ENCODE measurements at regions not wholly inside any gene's neighbourhood (a gene's known extent, or its start where the extent isn't known, plus 50 kb on each side); places are given as distances from the start of the nearest gene placed in this dataset.

GRCh38 chr1:68963353-68963752 is 466.5 kb upstream of the DEPDC1 start:
- no peak overlapping the region for H3K27ac ChIP-seq (ENCODE audit: low read depth, low read length)
- no peak overlapping the region for H3K9ac ChIP-seq (ENCODE audit: low read length)
- DNase-seq = no peak
- no peaks in the 10 kb centered on the region for H3K9me3 ChIP-seq (ENCODE audit: insufficient read depth, low read depth, low read length)
- H4K8ac ChIP-seq (ENCODE audit: low read depth, low read length) = no peak overlapping the region
- no peak overlapping the region for H2BK120ac ChIP-seq (ENCODE audit: insufficient read depth, low read length, poor library complexity)
- H2BK5ac ChIP-seq (ENCODE audit: low read depth, low read length, poor library complexity) = no peak overlapping the region
- H3K4me2 ChIP-seq (ENCODE audit: low read length) = no peak overlapping the region
- H3K18ac ChIP-seq (ENCODE audit: low read length) = no peak overlapping the region
- H2AFZ ChIP-seq (ENCODE audit: insufficient read depth, low read length, poor library complexity) = no peak overlapping the region
- no peak overlapping the region for H4K12ac ChIP-seq (ENCODE audit: low read depth, low read length)
- H3K27me3 ChIP-seq (ENCODE audit: insufficient read depth, low read length) = no peaks in the 10 kb centered on the region
- no peak overlapping the region for H3K14ac ChIP-seq (ENCODE audit: low read length)
- no peak overlapping the region for H3K4ac ChIP-seq (ENCODE audit: low read depth, low read length)
- H4K91ac ChIP-seq (ENCODE audit: low read depth, low read length) = no peak overlapping the region
- H2BK12ac ChIP-seq (ENCODE audit: low read length) = no peak overlapping the region
- H3K79me2 ChIP-seq (ENCODE audit: control insufficient read depth, insufficient read depth, low read length, poor library complexity) = no peaks in the 10 kb centered on the region
- H3K4me3 ChIP-seq (ENCODE audit: low read depth, low read length) = no peak overlapping the region
- WGBS (ENCODE audit: extremely low coverage, insufficient coverage, insufficient read length) = no CpG with 5 or more reads among the region's 3 CpGs
- H3K79me1 ChIP-seq (ENCODE audit: low read length) = no peaks in the 10 kb centered on the region
- no peaks in the 10 kb centered on the region for H3K4me1 ChIP-seq (ENCODE audit: control insufficient read depth in 1 of 2, insufficient read depth in 2 of 2, low read length in 2 of 2)
- H3K36me3 ChIP-seq (ENCODE audit: control insufficient read depth in 1 of 2, insufficient read depth in 2 of 2, low read length in 2 of 2) = no peaks in the 10 kb centered on the region
- no peak overlapping the region for H2AK5ac ChIP-seq (ENCODE audit: low read length)
- no peak overlapping the region for H3K23ac ChIP-seq (ENCODE audit: low read length)

DNA sequence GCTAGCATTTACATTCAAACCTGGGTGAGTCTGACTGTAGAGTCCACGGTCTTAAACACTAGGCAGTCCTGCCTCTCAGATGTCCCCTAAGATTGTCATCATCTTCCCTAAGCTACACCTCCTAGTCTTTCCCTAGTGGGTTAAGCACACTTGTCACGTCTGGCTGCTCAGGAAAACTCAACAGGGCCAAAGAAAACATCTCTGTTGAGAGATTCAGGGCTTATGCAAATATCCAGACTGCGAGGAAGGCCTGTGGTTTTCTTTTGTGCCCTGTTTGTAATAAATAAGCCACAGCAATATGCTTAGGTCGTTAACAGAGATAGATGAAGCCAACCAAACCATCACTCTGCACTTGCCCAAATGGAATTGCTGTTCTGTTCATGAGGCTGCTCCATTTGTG is 472.6 kb upstream of the DEPDC1 start:
- Histone ChIP-seq H3K27ac (ENCODE audit: low read depth, low read length) (no peak overlapping the region), H2BK5ac (ENCODE audit: low read depth, low read length, poor library complexity) (no peak overlapping the region), H3K9me3 (ENCODE audit: insufficient read depth, low read depth, low read length) (peaks cover 2% of the 10 kb centered on the region), H3K27me3 (ENCODE audit: insufficient read depth, low read length) (no peaks in the 10 kb centered on the region), H4K12ac (ENCODE audit: low read depth, low read length) (no peak overlapping the region), H3K4me3 (ENCODE audit: low read depth, low read length) (no peak overlapping the region), H2AFZ (ENCODE audit: insufficient read depth, low read length, poor library complexity) (no peak overlapping the region), H2AK5ac (ENCODE audit: low read length) (no peak overlapping the region), H2BK12ac (ENCODE audit: low read length) (no peak overlapping the region), H3K9ac (ENCODE audit: low read length) (no peak overlapping the region), H3K14ac (ENCODE audit: low read length) (no peak overlapping the region), H3K4ac (ENCODE audit: low read depth, low read length) (no peak overlapping the region), H4K8ac (ENCODE audit: low read depth, low read length) (no peak overlapping the region), H3K4me1 (ENCODE audit: control insufficient read depth in 1 of 2, insufficient read depth in 2 of 2, low read length in 2 of 2) (peaks cover 0 to under 1% of the 10 kb centered on the region in 2 experiments), H3K79me2 (ENCODE audit: control insufficient read depth, insufficient read depth, low read length, poor library complexity) (no peaks in the 10 kb centered on the region), H3K23ac (ENCODE audit: low read length) (no peak overlapping the region), H3K79me1 (ENCODE audit: low read length) (no peaks in the 10 kb centered on the region), H2BK120ac (ENCODE audit: insufficient read depth, low read length, poor library complexity) (no peak overlapping the region), H3K4me2 (ENCODE audit: low read length) (no peak overlapping the region), H3K18ac (ENCODE audit: low read length) (no peak overlapping the region), H4K91ac (ENCODE audit: low read depth, low read length) (no peak overlapping the region), H3K36me3 (ENCODE audit: control insufficient read depth in 1 of 2, insufficient read depth in 2 of 2, low read length in 2 of 2) (no peaks in the 10 kb centered on the region)
- no peak for DNase-seq
- WGBS (ENCODE audit: extremely low coverage, insufficient coverage, insufficient read length) = no CpG with 5 or more reads among the region's 4 CpGs

DNA sequence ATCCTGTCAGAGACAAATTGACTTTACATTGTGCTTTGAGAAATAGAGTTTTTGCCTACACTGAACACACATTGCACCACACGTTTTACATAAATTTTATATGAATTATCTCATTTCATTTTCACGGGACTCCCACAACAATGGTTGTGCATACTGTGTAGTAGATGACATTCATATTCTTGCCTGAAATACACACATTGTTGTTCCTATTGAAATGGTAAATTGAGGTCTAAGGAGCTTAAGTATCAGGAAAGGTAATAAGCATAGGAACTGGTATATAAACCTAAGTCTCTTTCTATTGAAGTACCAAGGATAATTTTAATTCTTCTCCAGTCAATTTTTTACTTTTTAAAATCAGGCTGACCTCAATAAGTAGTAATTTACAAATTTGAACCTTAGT is 473.7 kb upstream of the DEPDC1 start:
- Histone ChIP-seq H3K27me3 (ENCODE audit: insufficient read depth, low read length) (no peaks in the 10 kb centered on the region), H3K18ac (ENCODE audit: low read length) (no peak overlapping the region), H2BK120ac (ENCODE audit: insufficient read depth, low read length, poor library complexity) (no peak overlapping the region), H3K4me2 (ENCODE audit: low read length) (no peak overlapping the region), H3K23ac (ENCODE audit: low read length) (no peak overlapping the region), H3K36me3 (ENCODE audit: control insufficient read depth in 1 of 2, insufficient read depth in 2 of 2, low read length in 2 of 2) (no peaks in the 10 kb centered on the region), H3K14ac (ENCODE audit: low read length) (no peak overlapping the region), H3K79me2 (ENCODE audit: control insufficient read depth, insufficient read depth, low read length, poor library complexity) (no peaks in the 10 kb centered on the region), H4K8ac (ENCODE audit: low read depth, low read length) (no peak overlapping the region), H3K9ac (ENCODE audit: low read length) (no peak overlapping the region), H2BK12ac (ENCODE audit: low read length) (no peak overlapping the region), H4K12ac (ENCODE audit: low read depth, low read length) (no peak overlapping the region), H3K9me3 (ENCODE audit: insufficient read depth, low read depth, low read length) (peaks cover 2% of the 10 kb centered on the region), H2BK5ac (ENCODE audit: low read depth, low read length, poor library complexity) (no peak overlapping the region), H3K4me1 (ENCODE audit: control insufficient read depth in 1 of 2, insufficient read depth in 2 of 2, low read length in 2 of 2) (peaks cover 0 to 2% of the 10 kb centered on the region in 2 experiments), H3K4ac (ENCODE audit: low read depth, low read length) (no peak overlapping the region), H2AK5ac (ENCODE audit: low read length) (no peak overlapping the region), H3K4me3 (ENCODE audit: low read depth, low read length) (no peak overlapping the region), H4K91ac (ENCODE audit: low read depth, low read length) (no peak overlapping the region), H2AFZ (ENCODE audit: insufficient read depth, low read length, poor library complexity) (no peak overlapping the region), H3K27ac (ENCODE audit: low read depth, low read length) (no peak overlapping the region), H3K79me1 (ENCODE audit: low read length) (no peaks in the 10 kb centered on the region)
- WGBS (ENCODE audit: extremely low coverage, insufficient coverage, insufficient read length) = no CpG with 5 or more reads among the region's 2 CpGs
- no peak for DNase-seq

DNA sequence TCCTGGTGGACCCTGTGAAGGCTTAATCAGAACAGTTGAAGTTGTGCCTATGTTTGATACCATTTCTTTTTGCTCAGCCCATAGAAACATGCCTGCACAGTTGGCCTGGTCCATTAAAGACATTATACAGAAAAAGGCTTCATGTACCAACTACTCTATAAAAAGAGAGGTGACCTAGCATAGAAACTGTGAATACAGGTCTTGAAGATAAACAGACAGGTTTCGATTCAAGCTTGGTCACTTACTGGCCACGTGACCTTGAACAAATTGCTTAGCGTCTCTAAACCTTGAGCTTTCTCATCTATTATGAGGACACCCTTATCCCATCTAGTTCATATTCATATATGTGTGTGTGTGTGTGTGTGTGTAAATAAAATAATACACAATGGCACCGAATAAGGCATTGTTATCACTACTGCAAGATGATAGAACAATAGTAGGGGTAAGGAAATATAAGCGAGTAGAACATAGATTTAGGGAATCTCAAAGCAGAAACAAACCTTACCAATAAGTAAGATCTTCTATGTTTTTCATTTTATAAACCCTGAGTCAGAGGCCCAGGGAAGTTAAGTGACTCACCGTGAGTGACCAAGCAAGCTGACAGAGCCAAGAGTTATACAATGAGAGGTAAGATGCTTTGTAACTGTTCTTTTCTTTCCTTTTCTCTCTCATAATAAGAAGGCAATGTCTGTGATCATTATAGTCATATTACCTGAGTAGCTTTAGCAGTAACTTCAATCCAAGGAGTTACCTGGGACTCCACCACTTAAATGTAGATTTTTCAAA is 476.8 kb upstream of the DEPDC1 start:
- Histone ChIP-seq H3K4me1 (ENCODE audit: control insufficient read depth in 1 of 2, insufficient read depth in 2 of 2, low read length in 2 of 2) (peaks cover 0 to 2% of the 10 kb centered on the region in 2 experiments), H3K79me1 (ENCODE audit: low read length) (no peaks in the 10 kb centered on the region), H3K9ac (ENCODE audit: low read length) (no peak overlapping the region), H3K27ac (ENCODE audit: low read depth, low read length) (no peak overlapping the region), H4K12ac (ENCODE audit: low read depth, low read length) (no peak overlapping the region), H2BK120ac (ENCODE audit: insufficient read depth, low read length, poor library complexity) (no peak overlapping the region), H4K91ac (ENCODE audit: low read depth, low read length) (no peak overlapping the region), H2AK5ac (ENCODE audit: low read length) (no peak overlapping the region), H2BK5ac (ENCODE audit: low read depth, low read length, poor library complexity) (no peak overlapping the region), H3K4me3 (ENCODE audit: low read depth, low read length) (no peak overlapping the region), H2AFZ (ENCODE audit: insufficient read depth, low read length, poor library complexity) (no peak overlapping the region), H3K4ac (ENCODE audit: low read depth, low read length) (no peak overlapping the region), H2BK12ac (ENCODE audit: low read length) (no peak overlapping the region), H3K27me3 (ENCODE audit: insufficient read depth, low read length) (no peaks in the 10 kb centered on the region), H3K23ac (ENCODE audit: low read length) (no peak overlapping the region), H3K4me2 (ENCODE audit: low read length) (no peak overlapping the region), H3K9me3 (ENCODE audit: insufficient read depth, low read depth, low read length) (peaks cover 2% of the 10 kb centered on the region), H3K14ac (ENCODE audit: low read length) (no peak overlapping the region), H3K36me3 (ENCODE audit: control insufficient read depth in 1 of 2, insufficient read depth in 2 of 2, low read length in 2 of 2) (no peaks in the 10 kb centered on the region), H3K18ac (ENCODE audit: low read length) (no peak overlapping the region), H4K8ac (ENCODE audit: low read depth, low read length) (no peak overlapping the region), H3K79me2 (ENCODE audit: control insufficient read depth, insufficient read depth, low read length, poor library complexity) (no peaks in the 10 kb centered on the region)
- WGBS (ENCODE audit: extremely low coverage, insufficient coverage, insufficient read length) = no CpG with 5 or more reads among the region's 6 CpGs
- DNase-seq = peak in 1 of 2 donors; percentile 34

All from trophoblast cell (in vitro differentiated cells and primary cell).